HG03196 (cell line): ENCODE measurements at regions not wholly inside any gene's neighbourhood (a gene's known extent, or its start where the extent isn't known, plus 50 kb on each side); places are given as distances from the start of the nearest gene placed in this dataset.
"Not testable (repeated sequence)": the region's sequence is repeated elsewhere in the genome, so short reads cannot be mapped to it uniquely, and the experiment has no call there.

ENCODE experiments used
- ATAC-seq: cut with Tn5 transposase; IDR thresholded peaks from one replicate; pipeline ENCODE4 v1.9.1; 2021; ENCODE audit not compliant: unreplicated experiment

GRCh38 chr11:87971354-87971753 lies 203.9 kb downstream of the RAB38 start:
- no peak for ATAC-seq

- no peak for ATAC-seq
Measured at GRCh38 chr11:87970762-87971161, 204.5 kb downstream of the RAB38 start.

GRCh38 chr11:87967459-87967858 lies 207.8 kb downstream of the RAB38 start:
- no peak for ATAC-seq

- no peak for ATAC-seq
Measured at GRCh38 chr11:87966694-87967093, 208.5 kb downstream of the RAB38 start.

- ATAC-seq: no peak
Measured at GRCh38 chr11:87966216-87966615, 209.0 kb downstream of the RAB38 start.

- no peak for ATAC-seq
Measured at GRCh38 chr11:87961606-87962005, 213.6 kb downstream of the RAB38 start.

- no peak for ATAC-seq
Measured at GRCh38 chr11:87957961-87958360, 217.3 kb downstream of the RAB38 start.

- ATAC-seq: no peak
Measured at GRCh38 chr11:87954476-87954875, 220.8 kb downstream of the RAB38 start.

- no peak for ATAC-seq
Measured at GRCh38 chr11:87942786-87943185, 232.5 kb downstream of the RAB38 start.

- no peak for ATAC-seq
Measured at GRCh38 chr11:87934182-87934581, 241.1 kb downstream of the RAB38 start.

GRCh38 chr11:87926250-87926970 lies 248.8 kb downstream of the RAB38 start:
- ATAC-seq: no peak

- ATAC-seq: no peak
Measured at GRCh38 chr11:87924125-87924524, 251.1 kb downstream of the RAB38 start.

- no peak for ATAC-seq
Measured at GRCh38 chr11:87917111-87917510, 258.1 kb downstream of the RAB38 start.

- ATAC-seq: no peak
Measured at GRCh38 chr11:87909178-87909577, 266.1 kb downstream of the RAB38 start.

- ATAC-seq: no peak
Measured at GRCh38 chr11:87908086-87908485, 267.2 kb downstream of the RAB38 start.

- ATAC-seq: no peak
Measured at GRCh38 chr11:87903345-87903744, 271.9 kb downstream of the RAB38 start.

GRCh38 chr11:87901341-87901740 lies 273.9 kb downstream of the RAB38 start:
- ATAC-seq: no peak

GRCh38 chr11:87897921-87898320 lies 277.3 kb downstream of the RAB38 start:
- ATAC-seq: no peak

- ATAC-seq: no peak
Measured at GRCh38 chr11:87897071-87897470, 278.2 kb downstream of the RAB38 start.

GRCh38 chr11:87894961-87895360 lies 280.3 kb downstream of the RAB38 start:
- no peak for ATAC-seq

- no peak for ATAC-seq
Measured at GRCh38 chr11:87892291-87892690, 283.0 kb downstream of the RAB38 start.

GRCh38 chr11:87889126-87889525 lies 286.1 kb downstream of the RAB38 start:
- ATAC-seq: no peak

- not testable (repeated sequence) for ATAC-seq
Measured at GRCh38 chr11:87885084-87885483, 290.2 kb downstream of the RAB38 start.
